ENCODE measurements at regions not wholly inside any gene's neighbourhood (a gene's known extent, or its start where the extent isn't known, plus 50 kb on each side); places are given as distances from the start of the nearest gene placed in this dataset.

GRCh38 chr3:102979191-102979590 lies 544.4 kb downstream of the ZPLD1 start:
- H3K27me3 Mint-ChIP-seq: no peaks in the 10 kb centered on the region
- DNase-seq: no peak
- ATAC-seq (ENCODE audit: low read depth): no peak
- H3K4me3 Mint-ChIP-seq: no peak overlapping the region
- no peaks in the 10 kb centered on the region for H3K9me3 Mint-ChIP-seq
- POLR2A ChIA-PET: no interaction called here
- H3K36me3 Mint-ChIP-seq: no peaks in the 10 kb centered on the region
- no peak overlapping the region for H3K27ac Mint-ChIP-seq
- H3K4me1 Mint-ChIP-seq: no peaks in the 10 kb centered on the region

DNA sequence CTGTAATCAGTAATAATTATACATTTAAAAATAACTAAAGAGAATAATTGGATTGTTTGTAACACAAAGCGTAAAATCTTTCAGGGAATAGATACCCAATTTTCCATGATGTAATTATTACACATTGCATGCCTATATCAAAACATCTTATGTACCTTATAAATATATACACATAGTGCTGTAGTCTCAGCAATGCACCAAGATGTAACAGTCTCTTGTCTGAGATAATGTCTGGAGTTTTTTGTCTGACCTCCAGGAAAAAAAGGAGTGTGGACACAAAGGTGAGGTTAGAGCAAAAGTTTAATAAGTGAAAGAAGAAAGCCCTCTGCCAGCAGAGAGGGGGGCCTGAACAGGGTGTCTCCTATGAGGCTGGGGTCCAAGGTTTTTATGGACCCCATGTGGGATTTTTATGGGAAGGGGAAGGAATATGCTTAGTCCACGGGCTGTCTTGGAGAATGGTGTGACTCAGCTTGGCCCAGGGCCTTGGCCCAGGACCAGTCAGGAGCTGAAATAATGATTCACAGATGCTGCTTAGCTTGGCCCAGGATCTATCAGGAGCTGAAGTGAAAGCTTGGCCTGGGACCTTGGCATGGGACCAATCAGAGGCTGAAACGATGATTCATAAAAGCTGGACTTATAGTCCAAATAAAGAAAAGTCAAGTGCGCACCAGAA lies 545.0 kb downstream of the ZPLD1 start:
- H3K9me3 Mint-ChIP-seq: no peaks in the 10 kb centered on the region
- POLR2A ChIA-PET: no interaction called here
- H3K27ac Mint-ChIP-seq: no peak overlapping the region
- no peak for ATAC-seq (ENCODE audit: low read depth)
- no peak for DNase-seq
- H3K4me3 Mint-ChIP-seq: no peak overlapping the region
- H3K36me3 Mint-ChIP-seq: no peaks in the 10 kb centered on the region
- H3K27me3 Mint-ChIP-seq: no peaks in the 10 kb centered on the region
- no peaks in the 10 kb centered on the region for H3K4me1 Mint-ChIP-seq

DNA sequence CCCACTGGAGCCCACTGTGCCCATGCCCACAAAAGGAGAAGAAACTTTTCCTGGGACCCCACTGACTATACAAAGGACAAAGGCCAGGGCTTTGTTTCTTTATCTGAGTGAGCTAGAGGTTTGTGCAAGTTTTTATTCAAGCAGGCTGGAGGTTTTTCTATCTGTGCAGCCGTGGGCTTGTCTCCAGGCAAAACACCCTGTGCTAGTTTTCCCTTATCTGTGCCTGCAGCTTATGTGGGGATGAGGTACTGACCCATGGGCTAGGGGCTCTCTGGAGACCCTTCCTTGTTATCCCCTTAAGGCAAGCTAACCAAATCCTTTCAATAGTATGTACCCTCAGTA lies 545.5 kb downstream of the ZPLD1 start:
- Mint-ChIP-seq H3K27me3 (no peaks in the 10 kb centered on the region), H3K36me3 (no peaks in the 10 kb centered on the region), H3K4me3 (no peak overlapping the region), H3K27ac (no peak overlapping the region), H3K9me3 (no peaks in the 10 kb centered on the region), H3K4me1 (no peaks in the 10 kb centered on the region)
- DNase-seq: no peak
- POLR2A ChIA-PET: no interaction called here
- ATAC-seq (ENCODE audit: low read depth): no peak

DNA sequence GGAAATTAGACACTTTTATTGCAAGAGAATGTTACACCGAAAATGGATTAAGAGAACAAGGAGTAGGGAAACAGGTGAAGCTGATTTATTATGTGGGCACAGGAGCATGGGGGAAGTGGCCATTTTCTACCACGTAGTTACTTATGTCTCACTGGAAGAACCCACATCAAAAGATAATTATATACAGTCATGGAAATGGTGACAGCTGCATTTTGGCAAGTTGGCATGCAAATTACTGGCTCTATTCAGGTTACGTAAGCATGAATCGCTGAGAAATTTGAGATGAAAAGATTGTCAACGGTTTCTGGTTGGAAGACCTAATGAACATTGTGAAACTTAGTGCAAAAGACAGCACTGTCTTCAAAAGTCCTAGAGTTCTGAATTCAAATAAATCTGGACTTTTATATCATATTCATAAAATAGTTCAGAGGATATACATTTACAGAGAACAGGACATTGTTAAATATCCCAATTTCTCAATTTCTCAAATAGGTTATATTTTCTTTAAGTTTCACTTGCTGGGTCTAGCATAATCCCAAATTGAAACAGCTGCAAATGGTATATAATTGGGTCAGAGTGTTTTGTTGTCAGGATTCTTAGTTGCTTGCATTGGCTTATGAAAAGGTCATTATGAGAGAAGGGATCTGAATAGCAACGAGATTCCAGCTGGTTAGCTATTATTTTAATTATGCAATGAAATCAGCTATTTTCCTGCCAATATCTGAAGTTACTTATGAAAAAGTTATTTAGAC lies 567.8 kb downstream of the ZPLD1 start:
- no peaks in the 10 kb centered on the region for H3K36me3 Mint-ChIP-seq
- no peaks in the 10 kb centered on the region for H3K4me1 Mint-ChIP-seq
- no peak overlapping the region for H3K4me3 Mint-ChIP-seq
- no peak overlapping the region for H3K27ac Mint-ChIP-seq
- no peak for DNase-seq
- no peaks in the 10 kb centered on the region for H3K9me3 Mint-ChIP-seq
- ATAC-seq (ENCODE audit: low read depth): no peak
- POLR2A ChIA-PET: no interaction called here
- H3K27me3 Mint-ChIP-seq: no peaks in the 10 kb centered on the region

GRCh38 chr3:103006526-103007183 lies 571.8 kb downstream of the ZPLD1 start:
- Mint-ChIP-seq H3K4me3 (no peak overlapping the region), H3K27ac (no peak overlapping the region), H3K27me3 (no peaks in the 10 kb centered on the region), H3K4me1 (no peaks in the 10 kb centered on the region), H3K9me3 (peaks cover 2% of the 10 kb centered on the region), H3K36me3 (no peaks in the 10 kb centered on the region)
- no peak for ATAC-seq (ENCODE audit: low read depth)
- POLR2A ChIA-PET: no interaction called here
- DNase-seq: no peak

- H3K36me3 Mint-ChIP-seq: no peaks in the 10 kb centered on the region
- H3K4me3 Mint-ChIP-seq: no peak overlapping the region
- ATAC-seq (ENCODE audit: low read depth) (no peak), DNase-seq (no peak)
- H3K9me3 Mint-ChIP-seq: peaks cover 2% of the 10 kb centered on the region
- H3K27ac Mint-ChIP-seq: no peak overlapping the region
- no peaks in the 10 kb centered on the region for H3K4me1 Mint-ChIP-seq
- H3K27me3 Mint-ChIP-seq: no peaks in the 10 kb centered on the region
- POLR2A ChIA-PET: no interaction called here
These were observed 574.8 kb downstream of the ZPLD1 start for GRCh38 chr3:103009609-103010008.

DNA sequence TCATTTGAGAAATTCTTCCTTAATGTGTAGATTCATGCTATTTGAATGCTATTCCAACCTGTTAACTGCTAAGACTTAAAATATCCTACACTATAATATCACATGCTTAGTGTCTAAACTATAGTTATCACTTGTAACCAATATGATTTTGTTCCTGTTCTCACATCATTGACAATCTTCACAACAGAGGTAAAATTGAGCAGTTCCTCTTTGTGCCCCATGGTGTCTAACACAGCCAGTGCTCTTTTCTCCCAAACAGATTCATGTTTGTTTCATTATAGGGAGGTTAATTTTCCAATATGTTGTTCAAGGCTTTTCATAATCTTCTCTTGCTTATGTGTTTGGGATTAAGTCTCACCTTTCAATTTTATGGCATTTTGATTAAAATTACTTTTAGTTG lies 591.1 kb downstream of the ZPLD1 start:
- no peak overlapping the region for H3K27ac Mint-ChIP-seq
- H3K36me3 Mint-ChIP-seq: no peaks in the 10 kb centered on the region
- H3K4me1 Mint-ChIP-seq: no peaks in the 10 kb centered on the region
- no peak for DNase-seq
- no peaks in the 10 kb centered on the region for H3K9me3 Mint-ChIP-seq
- no peak for ATAC-seq (ENCODE audit: low read depth)
- no peak overlapping the region for H3K4me3 Mint-ChIP-seq
- POLR2A ChIA-PET: no interaction called here
- H3K27me3 Mint-ChIP-seq: no peaks in the 10 kb centered on the region

DNA sequence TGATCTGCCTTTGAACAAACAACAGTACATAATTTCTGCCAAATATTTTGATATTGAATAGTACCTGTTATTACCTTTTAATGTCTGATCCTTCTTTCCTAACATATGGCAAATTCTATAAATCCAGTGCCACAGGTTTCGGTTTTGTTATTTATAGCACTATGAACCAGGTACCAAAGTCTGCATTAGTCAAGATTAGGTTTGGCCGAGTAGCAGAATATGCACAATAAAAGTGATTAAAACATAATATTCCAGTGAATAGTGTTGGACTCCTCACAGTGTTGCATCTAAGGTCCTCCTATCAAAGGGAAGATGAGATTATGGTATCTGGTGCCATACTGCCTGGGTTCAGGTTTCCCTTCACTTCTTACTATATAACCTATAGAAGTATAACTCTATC lies 599.0 kb downstream of the ZPLD1 start:
- H3K4me3 Mint-ChIP-seq: no peak overlapping the region
- H3K9me3 Mint-ChIP-seq: no peaks in the 10 kb centered on the region
- H3K27me3 Mint-ChIP-seq: no peaks in the 10 kb centered on the region
- no peaks in the 10 kb centered on the region for H3K4me1 Mint-ChIP-seq
- no peaks in the 10 kb centered on the region for H3K36me3 Mint-ChIP-seq
- POLR2A ChIA-PET: no interaction called here
- DNase-seq: no peak
- ATAC-seq (ENCODE audit: low read depth): no peak
- H3K27ac Mint-ChIP-seq: no peak overlapping the region

GRCh38 chr3:103047640-103048039 lies 612.8 kb downstream of the ZPLD1 start:
- no peak for ATAC-seq (ENCODE audit: low read depth)
- H3K27ac Mint-ChIP-seq: no peak overlapping the region
- no peak overlapping the region for H3K4me3 Mint-ChIP-seq
- H3K4me1 Mint-ChIP-seq: no peaks in the 10 kb centered on the region
- POLR2A ChIA-PET: no interaction called here
- H3K27me3 Mint-ChIP-seq: no peaks in the 10 kb centered on the region
- H3K9me3 Mint-ChIP-seq: no peaks in the 10 kb centered on the region
- H3K36me3 Mint-ChIP-seq: no peaks in the 10 kb centered on the region
- no peak for DNase-seq

DNA sequence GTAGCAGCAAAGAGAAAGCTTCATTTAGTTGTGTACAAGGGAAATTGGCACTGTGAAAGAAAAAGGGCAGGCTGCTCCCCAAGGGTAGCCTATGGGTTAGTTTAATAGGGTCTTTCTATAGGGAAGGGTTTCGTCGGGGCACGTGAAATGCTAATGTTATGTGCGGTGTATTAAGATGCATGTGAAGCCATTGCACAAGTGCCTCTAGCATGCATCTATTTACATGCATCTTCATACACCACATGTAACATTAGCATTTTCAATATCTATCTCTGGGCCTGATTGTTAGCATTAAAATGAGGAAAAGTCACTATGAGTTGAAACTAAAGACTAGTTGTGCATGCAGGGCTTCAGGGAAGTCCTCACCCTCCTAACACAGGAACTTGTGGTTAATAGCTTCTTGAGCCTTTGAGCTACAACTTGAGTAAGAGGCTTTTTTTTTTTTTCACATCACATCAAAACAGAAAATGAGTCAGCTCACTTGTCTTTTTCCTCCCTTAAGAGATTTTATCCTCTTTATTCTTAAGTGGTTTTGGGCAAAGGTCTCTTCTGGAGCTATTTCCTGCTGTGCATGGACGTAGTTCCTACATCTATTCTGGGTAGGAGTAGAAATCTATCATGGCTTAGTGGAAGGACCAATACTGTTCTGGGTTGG lies 613.4 kb downstream of the ZPLD1 start:
- H3K4me3 Mint-ChIP-seq: no peak overlapping the region
- H3K27me3 Mint-ChIP-seq: no peaks in the 10 kb centered on the region
- ATAC-seq (ENCODE audit: low read depth) (no peak), DNase-seq (no peak)
- H3K4me1 Mint-ChIP-seq: no peaks in the 10 kb centered on the region
- POLR2A ChIA-PET: no interaction called here
- no peak overlapping the region for H3K27ac Mint-ChIP-seq
- H3K9me3 Mint-ChIP-seq: no peaks in the 10 kb centered on the region
- H3K36me3 Mint-ChIP-seq: no peaks in the 10 kb centered on the region

GRCh38 chr3:103052236-103052830 lies 617.5 kb downstream of the ZPLD1 start:
- no peaks in the 10 kb centered on the region for H3K36me3 Mint-ChIP-seq
- no peaks in the 10 kb centered on the region for H3K4me1 Mint-ChIP-seq
- H3K9me3 Mint-ChIP-seq: no peaks in the 10 kb centered on the region
- no peaks in the 10 kb centered on the region for H3K27me3 Mint-ChIP-seq
- H3K4me3 Mint-ChIP-seq: no peak overlapping the region
- ATAC-seq (ENCODE audit: low read depth) (no peak), DNase-seq (no peak)
- POLR2A ChIA-PET: no interaction called here
- H3K27ac Mint-ChIP-seq: no peak overlapping the region

DNA sequence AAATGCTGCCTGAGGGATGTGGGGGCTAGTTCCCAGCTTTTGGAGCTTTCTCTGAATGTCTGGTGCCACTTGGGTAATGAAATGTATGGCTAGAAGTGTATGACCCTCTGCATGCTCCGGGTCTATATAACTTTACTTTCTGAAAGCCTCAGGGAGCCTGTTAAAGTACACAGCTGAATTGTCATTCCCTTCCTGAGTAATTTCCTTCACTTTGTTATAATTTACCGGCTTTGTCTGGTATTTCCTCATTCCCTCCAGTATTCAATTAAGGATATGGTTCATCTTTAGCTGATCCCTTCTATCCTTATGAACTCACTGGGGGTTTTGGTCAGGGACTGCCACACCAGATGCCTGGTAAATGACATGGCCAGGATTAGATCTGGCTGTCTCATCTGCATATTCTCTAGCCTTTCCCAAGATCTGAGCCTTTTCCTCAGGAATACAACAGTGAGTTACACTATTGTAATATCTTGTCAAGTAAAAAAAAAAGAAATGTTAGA lies 620.3 kb downstream of the ZPLD1 start:
- no peaks in the 10 kb centered on the region for H3K4me1 Mint-ChIP-seq
- POLR2A ChIA-PET: no interaction called here
- ATAC-seq (ENCODE audit: low read depth): no peak
- H3K27me3 Mint-ChIP-seq: no peaks in the 10 kb centered on the region
- no peaks in the 10 kb centered on the region for H3K36me3 Mint-ChIP-seq
- no peaks in the 10 kb centered on the region for H3K9me3 Mint-ChIP-seq
- no peak overlapping the region for H3K27ac Mint-ChIP-seq
- no peak for DNase-seq
- H3K4me3 Mint-ChIP-seq: no peak overlapping the region

- H3K4me3 Mint-ChIP-seq: no peak overlapping the region
- H3K36me3 Mint-ChIP-seq: no peaks in the 10 kb centered on the region
- no peak for ATAC-seq (ENCODE audit: low read depth)
- no peaks in the 10 kb centered on the region for H3K27me3 Mint-ChIP-seq
- DNase-seq: no peak
- no peaks in the 10 kb centered on the region for H3K9me3 Mint-ChIP-seq
- no peaks in the 10 kb centered on the region for H3K4me1 Mint-ChIP-seq
- no peak overlapping the region for H3K27ac Mint-ChIP-seq
- POLR2A ChIA-PET: no interaction called here
These were observed 621.7 kb downstream of the ZPLD1 start for GRCh38 chr3:103056542-103056941.

Measured in activated naive CD8-positive, alpha-beta T cell treated with anti-CD3 and anti-CD28 coated beads, Interleukin-2, amount 10 ng/mL, durations not matched to agents 7 days and 5 days (primary cell).